GM12878 (cell line): ENCODE measurements at regions not wholly inside any gene's neighbourhood (a gene's known extent, or its start where the extent isn't known, plus 50 kb on each side); places are given as distances from the start of the nearest gene placed in this dataset.

Source experiments
- ATAC-seq: fragments of 200-7000 bp; cut with Tn5 transposase; 3 replicates; pipeline ENCODE4 v1.9.1; 2020; ENCODE audit warnings: mild to moderate bottlenecking, moderate library complexity
- BruUV-seq: library from RNA; stranded (reverse); fragments of 400-500 nt; replicated peaks from 2 replicates; lab custom pipeline; 2021; lab: Mats Ljungman, UMichigan
- CTCF ChIA-PET: fragments of 300-600 bp; sonication (Branson Sonifier 250); formaldehyde crosslinking; extraction: SDS; loops from one replicate; lab custom pipeline; 2021; ENCODE audit warnings: inconsistent platforms; lab: Yijun Ruan, JAX
- POLR2A ChIA-PET: fragments of 350-600 bp; formaldehyde crosslinking; extraction: SDS; loops from one replicate; lab custom pipeline; 2021; ENCODE audit warnings: inconsistent platforms; lab: Charles Lee
- RAD21 ChIA-PET: fragments of 300-600 bp; sonication (Branson Sonifier 250); formaldehyde crosslinking; loops from one replicate; lab custom pipeline; 2023; ENCODE audit warnings: antibody characterized with exemption; ENCODE audit not compliant: unreplicated experiment; lab: Charles Lee
- SMC1A ChIA-PET: fragments of 300-600 bp; sonication (Branson Sonifier 250); formaldehyde crosslinking; loops from one replicate; lab custom pipeline; 2023; ENCODE audit not compliant: unreplicated experiment, uncharacterized antibody; lab: Charles Lee
- DNase-seq: peaks from one replicate; pipeline ENCODE4 v3.0.0-alpha.2; 2011; ENCODE audit warnings: low read depth, low spot score
- FAIRE-seq: peaks from 3 replicates; lab custom pipeline; 2011; peaks lifted over from hg19 to GRCh38; lab: Jason Lieb, UNC
- H2AFZ ChIP-seq: 2 replicates; pipeline ENCODE4 v1.6.0; 2011; ENCODE audit warnings: low read depth, low read length, control low read depth; ENCODE audit not compliant: control insufficient read depth
- H3K27ac ChIP-seq: 2 replicates; pipeline ENCODE4 v1.5.1; 2011; ENCODE audit warnings: control low read depth; ENCODE audit not compliant: control insufficient read depth, insufficient read depth
- H3K27me3 ChIP-seq, 2 experiments: replicated peaks in 1 of 2; 2 replicates each; pipeline versions ENCODE4 v1.6.0 to v1.6.1; 2011; ENCODE audit warnings: low read length in 1 of 2; ENCODE audit not compliant: control insufficient read depth in 2 of 2, insufficient read depth in 2 of 2
- H3K36me3 ChIP-seq, 2 experiments: 2 replicates each; pipeline ENCODE4 v1.5.1; 2011; ENCODE audit warnings: low read length in 1 of 2; ENCODE audit not compliant: control insufficient read depth in 2 of 2, insufficient read depth in 2 of 2
- H3K4me1 ChIP-seq: 2 replicates; pipeline ENCODE4 v1.6.1; 2011; ENCODE audit warnings: mild to moderate bottlenecking, low read length, moderate library complexity, mixed read lengths; ENCODE audit not compliant: control insufficient read depth, insufficient read depth
- H3K4me2 ChIP-seq: 2 replicates; pipeline ENCODE4 v1.6.0; 2011; ENCODE audit warnings: control low read depth; ENCODE audit not compliant: control insufficient read depth, insufficient read depth
- H3K4me3 ChIP-seq: fragments of 200-600 bp; sonication (generic); 2 replicates; pipeline ENCODE4 v1.5.1; 2016
- H3K79me2 ChIP-seq: 2 replicates; pipeline ENCODE4 v1.6.0; 2011; ENCODE audit warnings: low read length; ENCODE audit not compliant: control insufficient read depth, insufficient read depth
- H3K9ac ChIP-seq: 2 replicates; pipeline ENCODE4 v1.8.0; 2011; ENCODE audit warnings: low read length, control low read depth, mixed read lengths; ENCODE audit not compliant: control insufficient read depth, insufficient read depth
- H3K9me3 ChIP-seq: replicated peaks from 3 replicates; pipeline ENCODE4 v1.5.1; 2011; ENCODE audit warnings: mild to moderate bottlenecking, low read length; ENCODE audit not compliant: control insufficient read depth, insufficient read depth
- H4K20me1 ChIP-seq: 2 replicates; pipeline ENCODE4 v1.6.0; 2011; ENCODE audit not compliant: control insufficient read depth, insufficient read depth
- ATF7 ChIP-seq: fragments of 450-650 bp; IDR thresholded peaks from 2 replicates; pipeline ENCODE4 v1.6.1; 2016; ENCODE audit warnings: low read depth, mild to moderate bottlenecking
- BCL11A ChIP-seq: IDR thresholded peaks from 2 replicates; pipeline ENCODE4 v1.6.1; 2011; ENCODE audit warnings: low read depth, low read length
- FOS ChIP-seq: IDR thresholded peaks from 3 replicates; pipeline ENCODE4 v1.6.1; 2011; ENCODE audit warnings: borderline replicate concordance; ENCODE audit not compliant: insufficient read length; ENCODE audit errors: extremely low read depth
- HDAC6 ChIP-seq: fragments of 200-600 bp; sonication (generic); IDR thresholded peaks from one replicate; pipeline ENCODE4 v1.8.0; 2017; ENCODE audit warnings: antibody characterized with exemption; ENCODE audit not compliant: unreplicated experiment
- KAT2A ChIP-seq: conservative IDR thresholded peaks from 2 replicates; pipeline ENCODE4 v1.6.1; 2011; ENCODE audit warnings: low read depth, low read length; ENCODE audit not compliant: control insufficient read depth
- RAD21 ChIP-seq: IDR thresholded peaks from 2 replicates; pipeline ENCODE4 v1.6.1; 2011; ENCODE audit warnings: mild to moderate bottlenecking, low read depth, low read length, moderate library complexity; ENCODE audit not compliant: insufficient read depth
- SMC3 ChIP-seq: IDR thresholded peaks from 2 replicates; pipeline ENCODE4 v1.6.1; 2011; ENCODE audit warnings: low read length, improper control_type of control experiment, borderline replicate concordance
- SUPT20H ChIP-seq: IDR thresholded peaks from 2 replicates; pipeline ENCODE4 v1.6.1; 2011; ENCODE audit warnings: low read depth, mild to moderate bottlenecking, low read length, moderate library complexity, borderline replicate concordance; ENCODE audit not compliant: control insufficient read depth
- ZBED1 ChIP-seq: IDR thresholded peaks from 2 replicates; pipeline ENCODE4 v1.6.1; 2016; ENCODE audit warnings: borderline replicate concordance
- WGBS: methylation state at CpG from one replicate; pipeline ENCODE4 v1.1.6; 2016; ENCODE audit warnings: low lambda C conversion rate; ENCODE audit not compliant: insufficient replicate concordance, insufficient coverage; ENCODE audit errors: missing lambda C conversion rate; 5-methylcytosine and 5-hydroxymethylcytosine counted together
- in situ Hi-C: fragments of 300-500 bp; cut with MboI; formaldehyde crosslinking; loops from 9 replicates; pipeline ENCODE4 v1.14.3; 2018; ENCODE audit warnings: mixed read lengths
- intact Hi-C: fragments of 100-400 bp; cut with micrococcal nuclease; formaldehyde crosslinking; loops from one replicate; pipeline ENCODE4 v1.14.2; 2022; ENCODE audit not compliant: unreplicated experiment
- TF ChIP-seq, protein P1 (sequence below), 3 experiments: IDR thresholded peaks in 2 of 3; conservative IDR thresholded peaks in 1 of 3; 2 replicates each; pipeline ENCODE4 v1.5.1; 2011; ENCODE audit warnings: low read depth in 3 of 3, low read length in 3 of 3, mild to moderate bottlenecking in 3 of 3, control low read depth in 2 of 3, moderate library complexity in 2 of 3, inconsistent platforms in 1 of 3, mixed read lengths in 1 of 3; ENCODE audit not compliant: control insufficient read depth in 2 of 3, insufficient read depth in 1 of 3; ENCODE audit errors: extremely low read depth in 1 of 3
- TF ChIP-seq, protein P2 (sequence below): IDR thresholded peaks from 2 replicates; pipeline ENCODE4 v1.6.1; 2012; ENCODE audit warnings: low read length, inconsistent platforms
- TF ChIP-seq, protein P3 (sequence below): fragments of 450-650 bp; IDR thresholded peaks from 2 replicates; pipeline ENCODE4 v1.6.1; 2016; ENCODE audit warnings: mild to moderate bottlenecking, moderate library complexity, borderline replicate concordance
- TF ChIP-seq, protein P4 (sequence below): IDR thresholded peaks from 2 replicates; pipeline ENCODE4 v1.6.1; 2011; ENCODE audit warnings: borderline replicate concordance, low read depth, mild to moderate bottlenecking, moderate library complexity, mixed read lengths, low read length; ENCODE audit not compliant: insufficient read depth; ENCODE audit errors: extremely low read length

DNA sequence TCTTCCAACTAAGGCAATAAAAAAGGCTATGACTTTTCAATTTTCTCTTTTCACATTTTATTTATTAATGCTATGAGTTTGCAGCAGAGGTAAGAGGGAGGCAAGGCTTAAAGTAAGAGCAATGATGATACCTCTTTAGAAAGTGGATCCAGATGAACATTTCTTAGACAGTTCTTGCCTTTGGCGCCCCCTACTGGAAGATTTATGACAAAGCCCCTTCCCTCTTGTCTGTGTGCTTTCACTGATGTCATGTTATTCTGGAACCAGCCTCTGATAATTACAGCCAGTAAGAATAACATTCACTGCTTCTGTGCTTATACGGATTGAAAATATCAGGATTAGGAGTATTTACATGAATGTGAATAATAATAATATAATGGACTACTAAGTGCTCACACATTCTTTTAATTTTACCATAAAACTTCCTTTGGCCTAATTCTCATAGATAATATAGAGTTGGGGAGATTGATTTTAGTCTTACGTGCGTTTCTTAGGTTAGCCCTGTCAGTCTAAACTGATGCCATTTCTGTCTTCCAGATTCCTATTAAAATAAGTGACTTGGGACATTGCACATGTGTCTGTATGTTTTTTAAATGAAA is 1929.9 kb upstream of the SEL1L start:
- no peaks in the 10 kb centered on the region for H3K27me3 ChIP-seq
- ChIA-PET RAD21 (interaction anchor here (1.2 kb wide), 1 partner anchor 163 kb away, joined by 5 read pairs; no protein-coding TSS in a partner anchor), SMC1A (interaction anchor here (1.0 to 3.6 kb wide), 4 partner anchors 10 to 607 kb away, joined by 3 to 20 read pairs (median 3); no protein-coding TSS in a partner anchor), POLR2A (no interaction called here), CTCF (interaction anchor here (1.3 to 5.2 kb wide), 5 partner anchors 9 to 1753 kb away, joined by 5 to 38 read pairs (median 7); no protein-coding TSS in a partner anchor)
- no peaks in the 10 kb centered on the region for H3K4me1 ChIP-seq
- H3K4me3 ChIP-seq = no peak overlapping the region
- WGBS = 10% methylated on average over 4 of the region's 4 CpGs
- no peak overlapping the region for H3K27ac ChIP-seq
- intact Hi-C loops = loop anchor here (1.0 to 5.0 kb wide), 4 partner anchors 163 to 1471 kb away; no protein-coding TSS in a partner anchor
- no peaks in the 10 kb centered on the region for H3K79me2 ChIP-seq
- peak; percentile 89 for ATAC-seq
- no peaks in the 10 kb centered on the region for H3K36me3 ChIP-seq
- TF ChIP-seq FOS (no peak), ZBED1 (no peak), ATF7 (0 out of 2 replicates have a peak, but pooled peaks have one; percentile 21), RAD21 (peak; percentile 53), SUPT20H (no peak), KAT2A (no peak), SMC3 (peak; percentile 51; the same call in 1 of the 2 replicates), HDAC6 (no peak), BCL11A (no peak)
- TF ChIP-seq, protein P1, sequence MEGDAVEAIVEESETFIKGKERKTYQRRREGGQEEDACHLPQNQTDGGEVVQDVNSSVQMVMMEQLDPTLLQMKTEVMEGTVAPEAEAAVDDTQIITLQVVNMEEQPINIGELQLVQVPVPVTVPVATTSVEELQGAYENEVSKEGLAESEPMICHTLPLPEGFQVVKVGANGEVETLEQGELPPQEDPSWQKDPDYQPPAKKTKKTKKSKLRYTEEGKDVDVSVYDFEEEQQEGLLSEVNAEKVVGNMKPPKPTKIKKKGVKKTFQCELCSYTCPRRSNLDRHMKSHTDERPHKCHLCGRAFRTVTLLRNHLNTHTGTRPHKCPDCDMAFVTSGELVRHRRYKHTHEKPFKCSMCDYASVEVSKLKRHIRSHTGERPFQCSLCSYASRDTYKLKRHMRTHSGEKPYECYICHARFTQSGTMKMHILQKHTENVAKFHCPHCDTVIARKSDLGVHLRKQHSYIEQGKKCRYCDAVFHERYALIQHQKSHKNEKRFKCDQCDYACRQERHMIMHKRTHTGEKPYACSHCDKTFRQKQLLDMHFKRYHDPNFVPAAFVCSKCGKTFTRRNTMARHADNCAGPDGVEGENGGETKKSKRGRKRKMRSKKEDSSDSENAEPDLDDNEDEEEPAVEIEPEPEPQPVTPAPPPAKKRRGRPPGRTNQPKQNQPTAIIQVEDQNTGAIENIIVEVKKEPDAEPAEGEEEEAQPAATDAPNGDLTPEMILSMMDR (IDR thresholded peaks at IDR 0.05 in 2 of 3, conservative IDR thresholded peaks at IDR 0.05 in 1 of 3; ENCODE audit: control insufficient read depth in 2 of 3, extremely low read depth in 1 of 3, insufficient read depth in 1 of 3, low read depth in 3 of 3, low read length in 3 of 3) = peak; percentile 45 to 62 (median 53)
- TF ChIP-seq, protein P2, sequence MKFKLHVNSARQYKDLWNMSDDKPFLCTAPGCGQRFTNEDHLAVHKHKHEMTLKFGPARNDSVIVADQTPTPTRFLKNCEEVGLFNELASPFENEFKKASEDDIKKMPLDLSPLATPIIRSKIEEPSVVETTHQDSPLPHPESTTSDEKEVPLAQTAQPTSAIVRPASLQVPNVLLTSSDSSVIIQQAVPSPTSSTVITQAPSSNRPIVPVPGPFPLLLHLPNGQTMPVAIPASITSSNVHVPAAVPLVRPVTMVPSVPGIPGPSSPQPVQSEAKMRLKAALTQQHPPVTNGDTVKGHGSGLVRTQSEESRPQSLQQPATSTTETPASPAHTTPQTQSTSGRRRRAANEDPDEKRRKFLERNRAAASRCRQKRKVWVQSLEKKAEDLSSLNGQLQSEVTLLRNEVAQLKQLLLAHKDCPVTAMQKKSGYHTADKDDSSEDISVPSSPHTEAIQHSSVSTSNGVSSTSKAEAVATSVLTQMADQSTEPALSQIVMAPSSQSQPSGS = no peak
- TF ChIP-seq, protein P3, sequence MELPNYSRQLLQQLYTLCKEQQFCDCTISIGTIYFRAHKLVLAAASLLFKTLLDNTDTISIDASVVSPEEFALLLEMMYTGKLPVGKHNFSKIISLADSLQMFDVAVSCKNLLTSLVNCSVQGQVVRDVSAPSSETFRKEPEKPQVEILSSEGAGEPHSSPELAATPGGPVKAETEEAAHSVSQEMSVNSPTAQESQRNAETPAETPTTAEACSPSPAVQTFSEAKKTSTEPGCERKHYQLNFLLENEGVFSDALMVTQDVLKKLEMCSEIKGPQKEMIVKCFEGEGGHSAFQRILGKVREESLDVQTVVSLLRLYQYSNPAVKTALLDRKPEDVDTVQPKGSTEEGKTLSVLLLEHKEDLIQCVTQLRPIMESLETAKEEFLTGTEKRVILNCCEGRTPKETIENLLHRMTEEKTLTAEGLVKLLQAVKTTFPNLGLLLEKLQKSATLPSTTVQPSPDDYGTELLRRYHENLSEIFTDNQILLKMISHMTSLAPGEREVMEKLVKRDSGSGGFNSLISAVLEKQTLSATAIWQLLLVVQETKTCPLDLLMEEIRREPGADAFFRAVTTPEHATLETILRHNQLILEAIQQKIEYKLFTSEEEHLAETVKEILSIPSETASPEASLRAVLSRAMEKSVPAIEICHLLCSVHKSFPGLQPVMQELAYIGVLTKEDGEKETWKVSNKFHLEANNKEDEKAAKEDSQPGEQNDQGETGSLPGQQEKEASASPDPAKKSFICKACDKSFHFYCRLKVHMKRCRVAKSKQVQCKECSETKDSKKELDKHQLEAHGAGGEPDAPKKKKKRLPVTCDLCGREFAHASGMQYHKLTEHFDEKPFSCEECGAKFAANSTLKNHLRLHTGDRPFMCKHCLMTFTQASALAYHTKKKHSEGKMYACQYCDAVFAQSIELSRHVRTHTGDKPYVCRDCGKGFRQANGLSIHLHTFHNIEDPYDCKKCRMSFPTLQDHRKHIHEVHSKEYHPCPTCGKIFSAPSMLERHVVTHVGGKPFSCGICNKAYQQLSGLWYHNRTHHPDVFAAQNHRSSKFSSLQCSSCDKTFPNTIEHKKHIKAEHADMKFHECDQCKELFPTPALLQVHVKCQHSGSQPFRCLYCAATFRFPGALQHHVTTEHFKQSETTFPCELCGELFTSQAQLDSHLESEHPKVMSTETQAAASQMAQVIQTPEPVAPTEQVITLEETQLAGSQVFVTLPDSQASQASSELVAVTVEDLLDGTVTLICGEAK = no peak
- TF ChIP-seq, protein P4, sequence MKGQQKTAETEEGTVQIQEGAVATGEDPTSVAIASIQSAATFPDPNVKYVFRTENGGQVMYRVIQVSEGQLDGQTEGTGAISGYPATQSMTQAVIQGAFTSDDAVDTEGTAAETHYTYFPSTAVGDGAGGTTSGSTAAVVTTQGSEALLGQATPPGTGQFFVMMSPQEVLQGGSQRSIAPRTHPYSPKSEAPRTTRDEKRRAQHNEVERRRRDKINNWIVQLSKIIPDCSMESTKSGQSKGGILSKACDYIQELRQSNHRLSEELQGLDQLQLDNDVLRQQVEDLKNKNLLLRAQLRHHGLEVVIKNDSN = no peak
- in situ Hi-C loops = loop anchor here (25.0 kb wide), 1 partner anchor 1476 kb away; no protein-coding TSS in a partner anchor
- H3K9me3 ChIP-seq = no peaks in the 10 kb centered on the region
- no peak for FAIRE-seq
- no peak overlapping the region for H3K4me2 ChIP-seq
- H2AFZ ChIP-seq = no peak overlapping the region
- no peak overlapping the region for H3K9ac ChIP-seq
- no TSS peak for BruUV-seq
- no peaks in the 10 kb centered on the region for H4K20me1 ChIP-seq
- DNase-seq = no peak
